Stimulated activated CD8-positive, alpha-beta memory T cell treated with anti-CD3 and anti-CD28 coated beads, Interleukin-15, amount 100 ng/mL, for 4 hours (primary cell): ENCODE measurements at regions not wholly inside any gene's neighbourhood (a gene's known extent, or its start where the extent isn't known, plus 50 kb on each side); places are given as distances from the start of the nearest gene placed in this dataset.
"Not testable (repeated sequence)": the region's sequence is repeated elsewhere in the genome, so short reads cannot be mapped to it uniquely, and the experiment has no call there.

ENCODE experiments used
- DNase-seq, 2 donors: peaks; one replicate each; pipeline ENCODE4 v3.0.0-alpha.2; 2020; ENCODE audit warnings: low read depth in 2 of 2

DNA sequence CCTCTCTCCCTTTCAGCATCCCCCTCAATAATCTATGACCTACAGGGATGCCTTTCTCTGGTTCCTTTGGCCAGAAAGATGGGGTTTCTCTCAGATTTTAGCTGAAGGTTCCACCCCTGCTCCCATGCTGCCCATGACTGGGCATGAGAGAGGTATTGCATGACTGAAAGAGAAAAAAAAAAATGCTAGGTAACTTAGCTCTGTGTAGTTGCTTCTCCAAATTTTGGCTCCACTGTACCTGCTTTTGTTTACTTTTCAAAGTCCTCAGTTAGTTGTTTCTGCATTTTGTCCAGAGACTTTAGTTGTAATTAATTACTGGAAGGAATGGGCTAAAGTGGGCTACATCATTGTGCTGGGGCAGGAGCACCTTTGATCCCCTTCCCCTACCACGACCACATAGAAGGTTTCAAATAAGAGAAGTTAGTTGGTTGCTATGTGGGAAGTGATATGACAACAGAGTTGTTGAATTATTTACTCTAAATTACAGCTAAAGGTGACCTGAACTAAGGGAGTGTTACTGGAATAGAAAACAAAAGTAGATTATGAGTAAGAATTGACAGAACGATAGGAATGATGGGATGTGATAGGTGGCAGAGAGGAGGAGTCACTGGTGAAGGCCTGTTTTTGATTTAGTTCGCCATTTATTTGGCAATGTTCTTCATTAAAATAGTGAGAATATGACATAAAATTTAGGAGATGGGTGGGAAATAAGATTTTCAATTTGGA, 605.4 kb upstream of the NR2F2 start:
- DNase-seq, result no peak

DNA sequence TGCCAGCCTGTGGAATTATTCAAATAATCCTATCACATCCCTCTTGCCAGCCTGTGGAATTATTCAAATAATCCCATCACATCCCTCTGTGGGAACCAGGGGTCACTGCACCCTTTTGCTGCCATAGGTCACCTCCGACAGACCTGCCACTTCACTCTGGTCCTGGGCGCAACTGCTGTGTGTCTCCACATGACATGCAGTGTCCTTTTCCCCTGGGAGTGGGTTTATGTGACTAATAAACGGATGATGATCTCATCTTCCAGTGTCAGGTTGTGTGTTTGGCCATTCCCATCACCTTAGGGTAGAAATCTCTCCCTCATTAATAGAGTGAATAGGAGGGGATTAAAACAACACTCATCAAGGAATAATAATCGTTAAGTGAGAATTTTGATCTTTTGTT, 603.6 kb upstream of the NR2F2 start:
- no peak for DNase-seq

DNA sequence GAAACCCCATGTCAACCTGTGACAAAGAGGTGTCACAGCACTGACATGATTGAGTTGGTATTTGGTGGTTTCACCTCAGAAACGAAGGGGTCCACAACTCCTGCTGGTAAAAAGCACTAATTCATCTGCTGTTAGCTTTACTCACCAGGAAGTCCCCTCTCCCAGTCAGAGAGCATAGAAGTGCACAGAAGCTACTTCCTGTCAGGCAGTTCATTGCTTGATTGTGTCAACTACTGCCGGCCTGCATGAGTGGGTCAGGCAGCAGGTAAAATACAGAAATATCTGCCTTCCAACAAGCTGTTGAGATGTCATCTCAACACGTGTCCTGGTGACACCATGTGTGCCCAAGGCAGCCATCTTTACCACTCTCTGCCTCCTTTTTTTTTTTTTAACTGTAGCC, 596.6 kb upstream of the NR2F2 start:
- DNase-seq, result no peak

DNA sequence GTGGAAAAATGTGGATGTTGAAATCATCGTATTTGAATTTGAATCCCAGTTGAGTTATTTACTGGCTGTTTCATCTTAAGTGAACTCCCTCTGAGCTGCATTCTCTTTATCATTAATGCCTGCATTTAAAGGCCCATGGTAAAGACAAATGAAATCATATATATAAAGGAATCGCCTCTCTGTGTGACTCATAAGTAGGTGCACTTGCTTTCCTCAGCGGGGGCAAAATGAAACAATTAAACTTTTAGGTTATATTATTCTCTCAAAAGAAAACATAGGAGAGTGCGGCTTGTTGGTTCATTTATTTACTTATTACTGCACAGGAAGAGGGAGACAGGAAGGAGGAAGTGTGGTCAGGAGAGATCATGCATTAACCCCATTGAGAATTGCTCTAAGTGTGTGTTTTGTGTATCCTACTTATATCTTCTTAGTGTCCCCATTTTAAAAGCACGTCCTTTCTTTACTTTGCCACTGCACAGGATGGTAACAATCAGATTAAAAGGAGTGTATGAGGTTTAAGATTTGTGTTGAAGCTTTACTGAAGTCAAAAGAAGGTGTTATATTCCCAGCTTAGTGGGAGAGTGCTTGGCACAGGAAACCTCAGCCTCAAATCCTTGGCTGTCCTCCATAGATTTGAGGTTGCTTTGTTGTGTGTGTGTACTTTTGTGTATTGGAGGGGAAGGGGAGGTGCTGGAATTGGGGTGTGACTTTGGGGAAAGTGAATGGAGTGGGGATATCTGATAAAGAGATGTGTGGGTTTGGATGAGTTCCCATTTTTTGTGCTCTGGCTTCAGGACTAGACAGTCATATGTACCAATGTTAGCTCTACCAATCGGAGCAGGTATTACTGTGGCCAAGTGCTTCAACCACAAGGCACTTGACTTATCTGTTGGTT, 595.8 kb upstream of the NR2F2 start:
- DNase-seq, result no peak

DNA sequence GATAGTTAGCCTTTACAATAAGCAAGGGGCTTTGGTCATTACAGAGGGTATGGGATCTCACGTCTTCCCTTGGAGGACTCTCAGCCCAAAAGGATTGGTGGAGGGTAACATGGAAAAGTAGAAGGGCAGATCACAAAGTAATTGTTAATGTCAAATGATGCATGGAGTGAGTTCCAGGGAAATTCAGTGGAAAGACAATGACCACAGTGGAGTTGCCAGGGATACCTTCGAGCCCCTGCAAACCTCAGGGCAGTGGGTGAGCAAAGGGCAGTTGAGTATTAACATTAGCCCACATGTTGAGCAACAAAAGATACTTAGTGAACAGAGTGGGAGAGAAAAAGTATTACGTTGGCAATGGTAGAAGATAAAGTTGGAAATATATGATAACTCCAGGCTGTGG, 593.4 kb upstream of the NR2F2 start:
- no peak for DNase-seq

DNA sequence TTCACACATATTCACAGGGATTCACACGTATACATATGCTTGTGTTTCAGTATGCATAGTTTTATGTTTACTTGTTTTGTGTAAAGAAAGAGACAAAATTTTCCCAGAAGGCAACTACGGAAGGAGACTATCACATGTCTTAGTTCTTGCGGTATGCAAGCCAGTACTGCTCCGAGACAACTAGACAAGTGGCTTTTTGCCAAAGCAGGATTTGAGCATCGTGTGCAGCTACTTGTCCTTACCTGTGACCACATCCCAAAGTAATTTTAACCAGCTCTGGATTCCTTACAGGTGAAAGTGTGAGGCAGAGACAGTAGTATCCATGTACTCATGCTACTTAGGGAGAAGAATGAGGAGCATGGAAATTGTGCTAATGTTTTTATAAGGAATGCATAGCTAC, 591.4 kb upstream of the NR2F2 start:
- DNase-seq, result no peak

DNA sequence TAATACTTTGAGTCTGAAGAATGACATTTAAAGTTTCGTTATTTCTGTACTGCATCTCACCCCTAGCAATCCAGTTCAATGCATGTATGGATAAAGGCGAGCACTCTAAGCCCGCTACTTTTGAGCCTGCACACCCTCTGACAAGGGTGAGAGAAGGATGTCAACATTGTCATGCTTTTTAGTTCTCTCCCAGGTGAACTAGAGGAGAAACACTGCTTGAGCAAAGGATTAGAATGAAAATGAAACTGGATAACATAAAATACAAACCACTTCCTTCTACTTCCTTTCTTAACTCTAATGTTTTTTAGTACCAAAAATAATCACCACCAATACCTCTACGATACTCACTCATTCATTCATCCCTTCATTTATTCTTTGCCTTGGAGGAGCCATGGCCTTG, 588.7 kb upstream of the NR2F2 start:
- no peak for DNase-seq

DNA sequence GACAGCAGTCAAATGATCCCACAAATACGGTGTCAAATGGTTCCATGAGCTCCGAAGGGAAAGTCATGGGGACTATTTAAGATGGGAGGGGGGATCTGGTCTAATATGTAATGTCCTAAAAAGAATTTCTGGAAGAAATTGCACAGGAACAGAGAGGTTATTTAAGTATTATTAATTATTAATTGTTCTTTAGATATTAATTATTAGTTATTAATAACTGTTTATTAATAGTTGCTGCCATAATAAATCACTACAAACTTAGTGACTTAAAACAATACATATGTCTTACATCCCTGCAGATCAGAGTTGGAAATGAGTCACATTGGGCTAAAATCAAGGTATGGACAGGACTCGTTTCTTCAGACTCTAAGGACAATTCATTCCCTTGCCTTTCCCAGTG, 588.2 kb upstream of the NR2F2 start:
- DNase-seq, result no peak

DNA sequence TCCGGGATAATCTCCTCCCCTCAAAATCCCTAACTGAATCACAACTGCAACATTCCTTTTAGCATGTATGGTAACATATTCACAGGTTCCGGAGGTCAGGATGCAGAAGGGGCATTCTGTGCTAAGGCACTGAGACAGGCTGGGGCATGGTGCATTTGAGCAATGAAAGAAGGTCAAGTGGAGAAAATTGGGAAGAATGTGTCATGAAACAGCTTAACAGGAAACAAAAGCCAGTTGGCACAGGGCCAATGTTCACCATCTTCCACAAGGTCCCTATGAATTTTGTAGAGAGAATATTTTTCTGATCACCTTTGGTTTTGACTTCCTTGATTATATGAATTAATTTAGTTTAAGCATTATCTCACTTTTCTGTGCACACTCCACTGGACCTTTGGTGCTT, 587.7 kb upstream of the NR2F2 start:
- DNase-seq, result no peak

DNA sequence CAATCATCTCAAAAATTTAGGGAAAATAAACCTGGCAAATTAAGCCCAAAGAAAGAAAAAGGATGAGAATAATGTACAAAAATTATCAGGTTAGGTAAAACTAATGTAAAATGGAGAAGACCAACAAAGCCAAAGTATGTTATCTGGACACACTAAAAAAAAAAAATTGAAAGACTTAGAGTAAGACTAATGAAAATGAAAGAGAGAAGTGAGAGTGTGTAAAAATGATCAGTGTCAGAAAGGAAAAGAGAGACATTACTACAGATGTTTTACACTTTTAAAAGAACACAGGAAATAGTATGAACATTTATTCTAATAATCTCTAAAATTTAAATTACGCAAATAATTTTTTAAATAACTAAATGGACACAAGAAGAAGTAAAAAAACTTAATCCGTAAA, 573.3 kb upstream of the NR2F2 start:
- DNase-seq, result no peak

DNA sequence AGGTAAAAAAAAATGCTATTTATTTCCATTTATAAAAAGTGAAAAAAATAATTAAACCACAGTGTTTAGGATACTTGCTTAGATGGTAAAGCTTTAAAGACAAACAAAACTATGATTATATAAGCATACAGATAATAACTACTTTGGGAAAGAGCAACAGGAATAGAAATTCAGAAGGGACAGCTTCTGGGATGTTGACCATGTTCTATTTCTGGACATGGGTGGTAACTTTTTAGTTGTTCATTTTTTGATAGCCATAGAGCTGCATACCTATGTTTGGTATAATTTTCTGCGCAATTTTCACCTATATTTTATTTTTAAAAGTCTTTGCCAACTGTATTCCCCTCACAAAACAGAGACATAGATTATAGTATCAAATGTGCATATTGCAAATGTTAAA, 572.0 kb upstream of the NR2F2 start:
- no peak for DNase-seq

DNA sequence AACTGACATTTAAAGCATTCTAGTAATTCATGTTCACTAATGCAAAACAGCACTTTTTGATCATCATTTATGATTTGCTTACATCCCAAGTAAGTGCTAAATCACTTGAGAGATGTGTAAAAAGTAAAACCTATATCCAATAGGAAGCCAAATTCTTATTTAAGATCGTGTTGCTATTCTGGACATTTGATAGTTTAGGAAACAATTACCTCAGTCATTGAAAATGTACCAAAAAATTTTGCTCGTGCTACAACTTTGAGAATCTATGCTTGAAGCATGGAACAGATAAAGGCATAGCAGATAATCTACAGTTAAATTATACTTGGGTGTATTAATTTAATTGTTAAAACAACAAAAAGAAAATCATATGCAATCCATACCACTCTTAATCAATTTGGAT, 571.6 kb upstream of the NR2F2 start:
- DNase-seq, result no peak

DNA sequence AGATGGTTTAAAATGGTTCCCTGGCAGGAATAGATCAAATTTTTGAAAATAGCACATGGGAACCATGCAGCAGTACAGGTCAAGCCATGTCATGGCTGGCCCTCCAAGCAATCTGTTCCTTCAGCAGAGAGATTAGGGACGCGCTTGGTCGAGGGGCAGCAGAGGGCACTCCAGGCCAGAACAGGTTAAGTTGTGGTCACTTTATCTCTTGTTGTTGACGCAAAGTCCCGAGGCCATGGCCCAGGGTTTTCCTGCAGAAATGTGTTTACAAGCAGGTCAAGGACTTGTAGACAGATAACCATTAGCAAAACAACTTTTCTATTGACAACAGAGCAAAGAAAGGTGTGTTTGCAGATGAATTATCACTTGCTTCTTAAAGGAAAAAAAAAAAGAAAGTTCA, 570.0 kb upstream of the NR2F2 start:
- no peak for DNase-seq

DNA sequence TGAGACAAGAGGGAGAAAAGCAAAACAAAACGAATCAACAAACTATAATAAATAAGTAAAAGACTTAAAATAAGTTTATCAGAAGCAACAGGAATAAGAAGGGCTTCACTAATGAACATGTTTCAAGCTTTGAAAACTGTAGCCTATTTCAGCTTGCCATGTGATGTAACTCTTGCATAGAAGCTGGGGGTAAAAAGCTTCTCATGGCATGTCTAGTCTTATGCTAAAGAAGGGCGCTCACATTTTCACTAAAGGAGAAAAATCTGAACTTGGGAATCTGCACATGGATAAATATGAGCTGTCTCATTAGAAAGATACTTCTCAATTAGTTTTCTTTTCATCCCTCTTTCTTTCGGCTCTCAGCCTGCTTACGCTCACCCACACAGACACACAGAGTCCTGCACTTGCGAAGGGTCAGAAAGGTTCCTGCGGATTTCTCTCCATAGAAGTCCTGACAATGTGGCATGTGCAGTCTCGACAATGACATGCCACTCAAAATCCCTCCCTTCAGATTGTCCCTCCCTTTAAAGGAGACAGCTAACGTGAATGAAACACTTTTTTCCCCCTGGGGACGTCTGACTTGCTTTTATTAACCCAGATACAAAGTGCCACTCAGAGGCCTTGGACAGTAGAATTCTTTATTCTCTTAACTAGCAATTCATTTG, 568.9 kb upstream of the NR2F2 start:
- DNase-seq, result no peak

DNA sequence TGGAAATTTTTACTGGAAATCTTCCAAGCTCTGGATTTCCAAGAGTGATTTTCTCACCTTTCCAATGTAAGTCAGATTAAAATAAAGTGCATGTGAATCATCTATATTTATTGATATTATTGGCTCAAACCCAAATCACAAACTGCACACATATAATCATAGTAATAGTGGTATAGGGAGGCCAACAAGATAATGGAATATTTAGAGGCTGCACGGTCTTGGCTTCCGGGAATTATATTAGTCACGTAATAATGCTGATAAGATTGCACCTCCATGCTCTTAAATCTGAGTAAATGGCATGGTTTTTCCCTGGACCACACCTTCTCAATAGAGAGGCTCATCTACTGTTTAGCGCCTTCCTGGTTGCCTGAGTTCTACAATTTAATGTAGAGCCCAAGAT, 567.1 kb upstream of the NR2F2 start:
- DNase-seq, result no peak

DNA sequence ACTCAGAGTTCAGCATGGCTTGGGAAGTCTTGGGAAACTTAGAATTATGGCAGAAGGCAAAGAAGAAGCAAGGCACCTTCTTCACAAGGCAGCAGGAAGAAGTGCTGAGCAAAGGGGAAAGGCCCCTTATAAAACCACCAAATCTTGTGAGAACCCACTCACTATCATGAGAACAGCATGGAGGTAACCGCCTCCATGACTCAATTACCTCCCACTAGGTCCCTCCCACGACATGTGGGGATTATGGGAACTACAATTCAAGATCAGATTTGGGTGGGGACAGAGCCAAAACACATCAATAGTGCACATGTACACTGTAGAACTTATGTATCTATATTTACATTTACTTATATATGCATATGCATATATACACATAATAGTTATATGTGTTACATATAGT, 565.3 kb upstream of the NR2F2 start:
- no peak for DNase-seq

DNA sequence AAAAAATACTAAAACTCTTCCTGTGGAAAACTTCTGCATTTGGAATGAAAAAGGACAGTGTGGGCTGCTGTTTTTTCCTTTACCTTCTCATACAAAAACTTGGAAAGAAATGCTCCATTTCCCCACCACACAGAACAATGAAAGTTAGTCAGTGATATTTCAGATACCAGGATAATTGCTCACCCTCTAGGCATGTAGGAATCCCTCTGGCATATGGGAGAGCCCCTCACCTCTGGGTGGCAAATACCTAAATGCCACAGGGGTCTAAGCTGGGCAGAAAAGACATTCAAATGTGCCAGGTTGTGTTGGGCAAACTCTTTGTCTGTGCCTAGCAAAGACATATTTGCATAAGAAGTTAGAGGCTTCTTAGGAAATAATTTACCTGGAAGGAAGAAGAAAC, 560.3 kb upstream of the NR2F2 start:
- no peak for DNase-seq

DNA sequence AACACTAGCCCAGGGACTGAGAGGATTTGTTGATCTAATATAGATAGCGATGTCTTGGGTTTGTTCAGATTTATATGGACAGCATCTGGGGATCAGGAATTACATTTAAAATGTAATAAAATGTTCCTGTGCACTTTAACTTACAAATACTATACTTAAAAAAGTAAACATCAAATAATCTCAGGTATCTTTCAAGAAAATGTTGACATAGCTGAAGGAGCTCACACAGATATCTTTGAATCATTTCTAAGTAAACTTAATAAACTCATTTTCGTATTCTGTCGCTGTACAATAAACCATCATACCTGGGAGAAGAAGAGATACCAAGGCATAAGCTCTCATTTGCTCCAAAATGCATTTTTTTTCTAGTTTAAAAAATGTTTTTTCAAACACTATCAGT, 557.5 kb upstream of the NR2F2 start:
- DNase-seq, result no peak

DNA sequence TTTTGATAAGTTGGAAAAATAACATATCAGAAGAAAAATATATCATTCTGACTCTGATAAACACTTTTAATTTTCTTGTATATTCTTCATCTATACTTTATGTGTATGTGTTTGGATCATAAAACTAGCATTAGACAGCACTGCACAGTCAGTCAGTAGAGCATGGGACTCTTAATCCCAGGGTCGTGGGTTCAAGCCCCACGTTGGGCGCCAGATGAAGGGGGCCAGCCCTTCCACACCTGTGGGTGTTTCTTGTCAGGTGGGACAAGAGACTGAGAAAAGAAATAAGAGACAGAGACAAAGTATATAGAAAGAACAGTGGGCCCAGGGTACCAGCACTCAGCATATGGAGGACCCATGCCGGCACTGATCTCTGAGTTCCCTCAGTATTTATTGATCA, 546.0 kb upstream of the NR2F2 start:
- DNase-seq, result no peak

DNA sequence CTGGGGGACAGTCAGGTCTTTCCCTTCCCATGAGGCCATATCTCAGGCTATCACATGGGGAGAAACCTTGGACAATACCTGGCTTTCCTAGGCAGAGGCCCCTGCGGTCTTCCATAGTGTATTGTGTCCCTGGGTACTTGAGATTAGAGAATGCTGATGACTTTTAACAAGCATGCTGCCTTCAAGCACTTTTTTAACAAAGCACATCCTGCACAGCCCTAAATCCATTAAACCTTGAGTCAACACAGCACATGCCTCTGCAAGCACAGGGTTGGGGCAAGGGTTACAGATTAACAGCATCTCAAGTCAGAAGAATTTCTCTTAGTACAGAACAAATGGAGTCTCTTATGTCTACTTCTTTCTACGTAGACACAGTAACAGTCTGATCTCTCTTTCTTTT, 545.2 kb upstream of the NR2F2 start:
- DNase-seq, result not testable (repeated sequence)

DNA sequence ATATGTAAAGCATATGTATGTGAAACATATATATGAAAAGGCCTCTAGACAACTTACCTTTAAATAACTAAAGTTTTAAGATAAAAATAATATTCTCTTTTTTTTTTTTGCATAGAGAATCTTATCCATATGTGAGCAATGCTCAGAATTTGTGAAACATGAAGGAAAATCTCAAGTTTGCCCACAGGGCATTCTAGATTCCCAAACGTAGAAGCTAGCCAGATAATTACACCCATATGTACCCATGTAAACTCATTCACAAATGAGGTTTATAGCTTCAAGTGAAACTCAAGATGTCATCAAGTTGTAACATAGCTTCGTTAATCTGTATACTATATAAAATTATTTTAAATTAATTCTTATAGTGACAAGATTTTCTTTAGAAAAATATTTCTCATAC, 537.3 kb upstream of the NR2F2 start:
- no peak for DNase-seq

DNA sequence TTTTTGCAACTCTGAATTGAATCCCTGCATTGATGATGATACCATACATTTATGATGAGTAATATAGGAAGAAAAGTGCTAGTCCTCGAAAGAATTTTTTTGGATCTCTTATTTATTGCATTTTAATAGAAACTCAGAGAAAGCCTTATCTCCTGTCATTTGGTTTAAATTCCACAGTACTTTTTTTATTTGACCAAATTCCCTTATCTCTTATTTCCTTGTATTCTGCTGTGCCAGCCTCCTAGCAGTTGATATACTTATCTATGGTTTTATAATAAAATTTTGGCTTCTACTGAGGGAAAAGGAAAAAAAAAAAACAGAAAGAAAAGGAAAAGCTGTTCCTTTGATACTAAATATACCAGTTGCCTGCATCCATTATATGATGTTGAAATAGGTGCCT, 535.1 kb upstream of the NR2F2 start:
- no peak for DNase-seq
